PC-3 (cell line): ENCODE measurements at regions not wholly inside any gene's neighbourhood (a gene's known extent, or its start where the extent isn't known, plus 50 kb on each side); places are given as distances from the start of the nearest gene placed in this dataset.
"Not testable (repeated sequence)": the region's sequence is repeated elsewhere in the genome, so short reads cannot be mapped to it uniquely, and the experiment has no call there.

Experiments used
- CTCF ChIP-seq: fragments of 300-600 bp; sonication (generic); conservative IDR thresholded peaks from 2 replicates; pipeline ENCODE4 v1.5.1; 2017; ENCODE audit warnings: antibody characterized with exemption, low read depth, mild to moderate bottlenecking, low read length
- EZH2 ChIP-seq: fragments of 300-600 bp; sonication (generic); IDR thresholded peaks from one replicate; pipeline ENCODE4 v1.6.1; 2017; ENCODE audit warnings: antibody characterized with exemption, mild to moderate bottlenecking, low read length; ENCODE audit not compliant: unreplicated experiment
- EZH2phosphoT487 ChIP-seq: fragments of 300-600 bp; sonication (generic); IDR thresholded peaks from 2 replicates; pipeline ENCODE4 v1.6.1; 2018; ENCODE audit warnings: mild to moderate bottlenecking, antibody characterized with exemption, low read length, borderline replicate concordance

GRCh38 chr2:63722284-63722683 is 119.4 kb upstream of the UGP2 start:
- TF ChIP-seq CTCF, EZH2, EZH2phosphoT487: not testable (repeated sequence)
